Neural cell (in vitro differentiated cells): ENCODE measurements at regions not wholly inside any gene's neighbourhood (a gene's known extent, or its start where the extent isn't known, plus 50 kb on each side); places are given as distances from the start of the nearest gene placed in this dataset.

ENCODE experiments used
- H2AFZ ChIP-seq: fragments of 200-600, 300-800 bp; sonication (generic), shearing (Covaris generic); 2 replicates; pipeline ENCODE4 v1.6.0; 2014; ENCODE audit warnings: low read depth, mild to moderate bottlenecking, antibody characterized with exemption, low read length, moderate library complexity
- H3F3A ChIP-seq: fragments of 200-600 bp; shearing (Covaris generic); 2 replicates; pipeline ENCODE4 v1.6.1; 2016; ENCODE audit warnings: mild to moderate bottlenecking, moderate library complexity, mixed read lengths, antibody characterized with exemption, low read length; ENCODE audit not compliant: insufficient read depth, poor library complexity, severe bottlenecking
- H3K27ac ChIP-seq: fragments of 200-600, 300-800 bp; sonication (generic), shearing (Covaris generic); 2 replicates; pipeline ENCODE4 v1.5.1; 2014; ENCODE audit warnings: mild to moderate bottlenecking, low read length, moderate library complexity
- H3K27me3 ChIP-seq: fragments of 300-800, 200-600 bp; sonication (generic), shearing (Covaris generic); 2 replicates; pipeline ENCODE4 v1.6.0; 2014; ENCODE audit warnings: mild to moderate bottlenecking, low read depth, low read length, moderate library complexity; ENCODE audit not compliant: insufficient read depth
- H3K36me3 ChIP-seq: fragments of 300-800, 200-600 bp; sonication (generic), shearing (Covaris generic); 2 replicates; pipeline ENCODE4 v1.5.1; 2014; ENCODE audit warnings: mild to moderate bottlenecking, antibody characterized with exemption, low read length, moderate library complexity; ENCODE audit not compliant: insufficient read depth
- H3K4me2 ChIP-seq: fragments of 300-800, 200-600 bp; sonication (generic), shearing (Covaris generic); 2 replicates; pipeline ENCODE4 v1.6.0; 2014; ENCODE audit warnings: mild to moderate bottlenecking, low read length
- H3K4me3 ChIP-seq: fragments of 300-800, 200-600 bp; sonication (generic), shearing (Covaris generic); 2 replicates; pipeline ENCODE4 v1.5.1; 2014; ENCODE audit warnings: mild to moderate bottlenecking, low read length, moderate library complexity
- H3K79me2 ChIP-seq: fragments of 200-600 bp; shearing (Covaris generic); replicated peaks from 2 replicates; pipeline ENCODE4 v1.6.0; 2014; ENCODE audit warnings: mild to moderate bottlenecking, low read length, moderate library complexity; ENCODE audit not compliant: insufficient read depth
- H3K9ac ChIP-seq: fragments of 300-800, 200-600 bp; sonication (generic), shearing (Covaris generic); 2 replicates; pipeline ENCODE4 v1.6.1; 2016; ENCODE audit warnings: mild to moderate bottlenecking, low read length, mixed read lengths
- H3K9me2 ChIP-seq: fragments of 200-600 bp; shearing (Covaris generic); 2 replicates; pipeline ENCODE4 v1.6.1; 2016; ENCODE audit warnings: mild to moderate bottlenecking, low read length, mixed read lengths; ENCODE audit not compliant: insufficient read depth
- H3K9me3 ChIP-seq: fragments of 200-600, 300-800 bp; sonication (generic), shearing (Covaris generic); 2 replicates; pipeline ENCODE4 v1.6.1; 2016; ENCODE audit warnings: mild to moderate bottlenecking, mixed run types, low read length, moderate library complexity, mixed read lengths
- H4K20me1 ChIP-seq: fragments of 200-600 bp; shearing (Covaris generic); 2 replicates; pipeline ENCODE4 v1.6.1; 2016; ENCODE audit warnings: mild to moderate bottlenecking, mixed run types; ENCODE audit not compliant: insufficient read depth
- EP300 ChIP-seq: fragments of 450-650 bp; conservative IDR thresholded peaks from 2 replicates; pipeline ENCODE4 v1.6.1; 2014; ENCODE audit warnings: antibody characterized with exemption, mild to moderate bottlenecking, moderate library complexity; ENCODE audit not compliant: poor library complexity, severe bottlenecking
- EZH2 ChIP-seq: fragments of 200-600, 300-800 bp; shearing (Covaris generic), sonication (generic); IDR thresholded peaks from 2 replicates; pipeline ENCODE4 v1.6.1; 2014; ENCODE audit warnings: antibody characterized with exemption, low read length, borderline replicate concordance, mild to moderate bottlenecking; ENCODE audit not compliant: insufficient read depth, poor library complexity, severe bottlenecking
- MXI1 ChIP-seq: fragments of 450-650 bp; conservative IDR thresholded peaks from 2 replicates; pipeline ENCODE4 v1.6.1; 2014; ENCODE audit warnings: antibody characterized with exemption, mild to moderate bottlenecking; ENCODE audit not compliant: poor library complexity, severe bottlenecking
- POLR2AphosphoS5 ChIP-seq: IDR thresholded peaks from 2 replicates; pipeline ENCODE4 v1.6.1; 2012
- RAD21 ChIP-seq: fragments of 450-650 bp; conservative IDR thresholded peaks from 2 replicates; pipeline ENCODE4 v1.6.1; 2014; ENCODE audit warnings: antibody characterized with exemption, mild to moderate bottlenecking, moderate library complexity
- REST ChIP-seq: IDR thresholded peaks from 2 replicates; pipeline ENCODE4 v1.6.1; 2012; ENCODE audit warnings: borderline replicate concordance
- SMC3 ChIP-seq: fragments of 450-650 bp; conservative IDR thresholded peaks from 2 replicates; pipeline ENCODE4 v1.6.1; 2014; ENCODE audit warnings: antibody characterized with exemption, mild to moderate bottlenecking, moderate library complexity; ENCODE audit not compliant: poor library complexity
- TAF1 ChIP-seq: IDR thresholded peaks from 2 replicates; pipeline ENCODE4 v1.6.1; 2012; ENCODE audit warnings: low read depth
- TF ChIP-seq, protein P1 (sequence below): fragments of 450-650 bp; IDR thresholded peaks from 2 replicates; pipeline ENCODE4 v1.5.1; 2014; ENCODE audit warnings: antibody characterized with exemption, mild to moderate bottlenecking, moderate library complexity; ENCODE audit not compliant: poor library complexity, severe bottlenecking

DNA sequence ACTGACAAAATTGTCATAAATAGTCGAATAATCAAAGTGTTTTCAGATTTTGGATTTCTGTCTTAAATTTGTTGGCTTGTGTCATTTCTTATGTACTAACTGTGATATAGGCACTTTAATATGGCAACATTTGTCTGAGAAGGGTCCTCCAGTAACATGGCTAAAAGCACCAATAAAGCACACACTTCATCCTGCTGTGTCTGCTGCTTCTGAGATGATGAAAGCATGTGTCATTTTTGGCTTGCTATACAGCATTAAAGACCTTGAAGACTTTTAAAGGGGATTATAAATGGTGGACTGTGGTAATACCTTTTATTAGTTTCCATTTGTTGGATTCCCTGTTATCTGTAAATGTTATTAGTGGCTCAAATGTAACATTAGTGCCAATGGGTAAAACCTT, 551.8 kb upstream of the GRID2 start:
- Histone ChIP-seq H3K9me3 (no peaks in the 10 kb centered on the region), H3K9me2 (no peaks in the 10 kb centered on the region), H3K9ac (no peak overlapping the region), H3K27ac (no peak overlapping the region), H2AFZ (no peak overlapping the region), H3K27me3 (no peaks in the 10 kb centered on the region), H3K36me3 (no peaks in the 10 kb centered on the region), H3F3A (no peaks in the 10 kb centered on the region), H3K4me3 (no peak overlapping the region), H4K20me1 (no peaks in the 10 kb centered on the region), H3K79me2 (no peaks in the 10 kb centered on the region), H3K4me2 (no peak overlapping the region)
- no peak for TF ChIP-seq EP300
- TF ChIP-seq POLR2AphosphoS5: peak; percentile 50

GRCh38 chr4:91754716-91755115, 549.0 kb upstream of the GRID2 start:
- no peaks in the 10 kb centered on the region for H3K9me2 ChIP-seq
- no peak overlapping the region for H3K9ac ChIP-seq
- TF ChIP-seq RAD21: no peak
- no peak for TF ChIP-seq SMC3
- no peak for TF ChIP-seq POLR2AphosphoS5
- TF ChIP-seq MXI1: no peak
- H3K27me3 ChIP-seq: no peaks in the 10 kb centered on the region
- no peak overlapping the region for H3K4me3 ChIP-seq
- no peaks in the 10 kb centered on the region for H3F3A ChIP-seq
- no peaks in the 10 kb centered on the region for H3K36me3 ChIP-seq
- no peak overlapping the region for H2AFZ ChIP-seq
- no peaks in the 10 kb centered on the region for H3K79me2 ChIP-seq
- no peak overlapping the region for H3K4me2 ChIP-seq
- no peaks in the 10 kb centered on the region for H4K20me1 ChIP-seq
- H3K9me3 ChIP-seq: no peaks in the 10 kb centered on the region
- H3K27ac ChIP-seq: no peak overlapping the region

DNA sequence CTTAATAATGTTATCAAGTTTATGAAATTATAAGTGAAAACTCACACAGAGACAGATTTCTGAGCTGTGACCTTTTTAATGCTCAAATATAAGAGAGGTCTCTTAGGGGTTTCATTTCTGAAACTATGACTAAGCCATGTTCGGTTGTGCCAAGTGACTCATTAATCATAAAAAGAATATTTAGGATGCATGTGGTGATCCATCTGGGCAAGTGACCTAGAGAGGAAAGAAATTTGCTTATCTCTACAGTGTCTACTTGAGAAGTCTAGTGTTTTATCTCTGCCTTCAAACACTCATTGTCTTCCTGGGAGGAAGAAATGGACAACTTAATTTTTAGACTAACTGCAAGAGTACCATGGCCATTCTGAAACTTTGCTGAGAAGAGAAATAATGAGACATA, 545.3 kb upstream of the GRID2 start:
- H3F3A ChIP-seq: no peaks in the 10 kb centered on the region
- no peaks in the 10 kb centered on the region for H3K36me3 ChIP-seq
- no peaks in the 10 kb centered on the region for H4K20me1 ChIP-seq
- H3K27ac ChIP-seq: no peak overlapping the region
- H3K27me3 ChIP-seq: no peaks in the 10 kb centered on the region
- H3K79me2 ChIP-seq: no peaks in the 10 kb centered on the region
- TF ChIP-seq REST (no peak), EZH2 (no peak), TAF1 (no peak), POLR2AphosphoS5 (no peak), EP300 (no peak), RAD21 (no peak), MXI1 (no peak), SMC3 (no peak)
- TF ChIP-seq, protein P1, sequence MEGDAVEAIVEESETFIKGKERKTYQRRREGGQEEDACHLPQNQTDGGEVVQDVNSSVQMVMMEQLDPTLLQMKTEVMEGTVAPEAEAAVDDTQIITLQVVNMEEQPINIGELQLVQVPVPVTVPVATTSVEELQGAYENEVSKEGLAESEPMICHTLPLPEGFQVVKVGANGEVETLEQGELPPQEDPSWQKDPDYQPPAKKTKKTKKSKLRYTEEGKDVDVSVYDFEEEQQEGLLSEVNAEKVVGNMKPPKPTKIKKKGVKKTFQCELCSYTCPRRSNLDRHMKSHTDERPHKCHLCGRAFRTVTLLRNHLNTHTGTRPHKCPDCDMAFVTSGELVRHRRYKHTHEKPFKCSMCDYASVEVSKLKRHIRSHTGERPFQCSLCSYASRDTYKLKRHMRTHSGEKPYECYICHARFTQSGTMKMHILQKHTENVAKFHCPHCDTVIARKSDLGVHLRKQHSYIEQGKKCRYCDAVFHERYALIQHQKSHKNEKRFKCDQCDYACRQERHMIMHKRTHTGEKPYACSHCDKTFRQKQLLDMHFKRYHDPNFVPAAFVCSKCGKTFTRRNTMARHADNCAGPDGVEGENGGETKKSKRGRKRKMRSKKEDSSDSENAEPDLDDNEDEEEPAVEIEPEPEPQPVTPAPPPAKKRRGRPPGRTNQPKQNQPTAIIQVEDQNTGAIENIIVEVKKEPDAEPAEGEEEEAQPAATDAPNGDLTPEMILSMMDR: no peak
- no peaks in the 10 kb centered on the region for H3K9me2 ChIP-seq
- H2AFZ ChIP-seq: no peak overlapping the region
- no peak overlapping the region for H3K9ac ChIP-seq
- no peak overlapping the region for H3K4me3 ChIP-seq
- no peaks in the 10 kb centered on the region for H3K9me3 ChIP-seq
- no peak overlapping the region for H3K4me2 ChIP-seq
